Adrenal gland (tissue), 5 donors: ENCODE measurements at regions not wholly inside any gene's neighbourhood (a gene's known extent, or its start where the extent isn't known, plus 50 kb on each side); places are given as distances from the start of the nearest gene placed in this dataset.

Source experiments
- CTCF ChIP-seq, 6 experiments: fragments of 450-650 bp in 4 of 6; fragments of 200-600 bp in 2 of 6; sonication (generic) in 1 of 6; IDR thresholded peaks; 1 replicate in 5 of 6; 2 replicates in 1 of 6; pipeline versions ENCODE4 v1.5.1 to v1.8.0; 2016 to 2021; ENCODE audit warnings: antibody characterized with exemption in 6 of 6, mild to moderate bottlenecking in 2 of 6, moderate library complexity in 1 of 6
- POLR2A ChIP-seq, 2 donors: fragments of 450-650 bp; IDR thresholded peaks; one replicate each; pipeline ENCODE4 v1.6.1; 2017; ENCODE audit warnings: antibody characterized with exemption in 2 of 2, mild to moderate bottlenecking in 2 of 2, moderate library complexity in 1 of 2
- donor health status: DM: no; HTN: no; CAD: no.

DNA sequence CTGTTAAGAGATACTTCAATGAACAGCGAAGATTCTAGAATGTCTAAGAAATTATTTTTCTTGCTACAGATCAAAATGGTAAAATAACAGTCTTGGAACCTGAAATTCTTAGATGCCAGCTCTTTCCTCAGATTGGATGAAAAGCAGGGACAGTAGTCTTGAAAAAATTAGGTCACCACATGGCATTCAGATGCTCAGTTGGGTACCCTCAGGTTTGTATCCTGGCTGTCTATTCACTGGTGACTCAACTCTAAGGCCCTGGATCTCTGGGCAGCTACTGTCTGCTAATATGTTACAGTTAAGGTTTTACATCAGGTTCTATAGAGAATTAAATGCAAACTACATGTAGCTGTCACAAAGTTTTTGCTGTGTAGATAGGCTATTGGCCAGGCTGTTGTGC lies 528.9 kb upstream of the ADAMTS5 start:
- TF ChIP-seq CTCF (IDR thresholded peaks at IDR 0.05) (no peak), POLR2A (IDR thresholded peaks at IDR 0.05) (no peak)
